Panc1 (cell line): ENCODE measurements at regions not wholly inside any gene's neighbourhood (a gene's known extent, or its start where the extent isn't known, plus 50 kb on each side); places are given as distances from the start of the nearest gene placed in this dataset.

ENCODE experiments used
- ATAC-seq: fragments of 200-7000 bp; cut with Tn5 transposase; 2 replicates; pipeline ENCODE4 v1.9.1; 2020; ENCODE audit warnings: mild to moderate bottlenecking, moderate library complexity
- BruUV-seq: library from RNA; stranded (reverse); fragments of 400-500 nt; replicated peaks from 2 replicates; lab custom pipeline; 2021; lab: Mats Ljungman, UMichigan
- CTCF ChIA-PET: fragments of 300-600 bp; sonication (Branson Sonifier 250); formaldehyde crosslinking; loops from one replicate; lab custom pipeline; 2022; ENCODE audit warnings: antibody characterized with exemption; lab: Charles Lee
- POLR2A ChIA-PET: fragments of 300-600 bp; sonication (Branson Sonifier 250); formaldehyde crosslinking; loops from one replicate; lab custom pipeline; 2022; ENCODE audit warnings: antibody characterized with exemption; lab: Charles Lee
- DNase-seq: peaks from one replicate; pipeline ENCODE4 v3.0.0-alpha.2; 2010; ENCODE audit warnings: low read depth, low spot score
- H3K27ac ChIP-seq: 2 replicates; pipeline ENCODE4 v1.5.1; 2011; ENCODE audit warnings: mild to moderate bottlenecking, low read length, inconsistent platforms
- H3K27me3 ChIP-seq: fragments of 200-500 bp; sonication (Bioruptor generic); 2 replicates; pipeline ENCODE4 v1.6.0; 2014; ENCODE audit warnings: low read length, inconsistent platforms; ENCODE audit not compliant: control insufficient read depth, insufficient read depth
- H3K36me3 ChIP-seq: fragments of 200-500 bp; sonication (Bioruptor generic); 2 replicates; pipeline ENCODE4 v1.5.1; 2014; ENCODE audit warnings: inconsistent platforms, mild to moderate bottlenecking, low read length, moderate library complexity; ENCODE audit not compliant: control insufficient read depth, insufficient read depth
- H3K4me1 ChIP-seq: 2 replicates; pipeline ENCODE4 v1.5.1; 2011; ENCODE audit warnings: inconsistent platforms, mild to moderate bottlenecking, low read length, moderate library complexity; ENCODE audit not compliant: control insufficient read depth, insufficient read depth
- H3K4me3 ChIP-seq, 2 experiments: 2 replicates each; pipeline ENCODE4 v1.5.1; 2011 to 2012; ENCODE audit warnings: low read depth in 2 of 2, low read length in 2 of 2, mild to moderate bottlenecking in 2 of 2, inconsistent platforms in 1 of 2, moderate library complexity in 1 of 2
- H3K9me3 ChIP-seq: fragments of 200-500 bp; sonication (Bioruptor generic); 2 replicates; pipeline ENCODE4 v1.5.1; 2014; ENCODE audit warnings: low read depth, mild to moderate bottlenecking, inconsistent platforms, low read length, moderate library complexity; ENCODE audit not compliant: control insufficient read depth, insufficient read depth
- POLR2AphosphoS5 ChIP-seq: IDR thresholded peaks from 2 replicates; pipeline ENCODE4 v1.6.1; 2012; ENCODE audit warnings: mild to moderate bottlenecking, low read depth, low read length, moderate library complexity
- REST ChIP-seq, 2 experiments: IDR thresholded peaks; 2 replicates each; pipeline ENCODE4 v1.6.1; 2011 to 2012; ENCODE audit warnings: low read depth in 2 of 2, control low read depth in 1 of 2, low read length in 1 of 2, mild to moderate bottlenecking in 1 of 2, moderate library complexity in 1 of 2; ENCODE audit not compliant: insufficient read depth in 1 of 2
- SIN3A ChIP-seq: IDR thresholded peaks from 2 replicates; pipeline ENCODE4 v1.6.1; 2012; ENCODE audit warnings: low read depth, mild to moderate bottlenecking, low read length, moderate library complexity, borderline replicate concordance; ENCODE audit not compliant: insufficient read depth
- TCF7L2 ChIP-seq: IDR thresholded peaks from 2 replicates; pipeline ENCODE4 v1.6.1; 2011; ENCODE audit warnings: mild to moderate bottlenecking, low read depth, low read length, inconsistent platforms
- in situ Hi-C: cut with HindIII; loops from 2 replicates; pipeline ENCODE4 v1.10.0; 2016; ENCODE audit warnings: low sequenced_read_pairs, low pct_unique_long_range_greater_than_20kb
- intact Hi-C: fragments of 100-400 bp; cut with micrococcal nuclease; formaldehyde crosslinking; loops from one replicate; pipeline ENCODE4 v1.10.0; 2022; ENCODE audit not compliant: unreplicated experiment
- TF ChIP-seq, protein P1 (sequence below): fragments of 450-650 bp; IDR thresholded peaks from 2 replicates; pipeline ENCODE4 v1.5.1; 2017; ENCODE audit warnings: mild to moderate bottlenecking

DNA sequence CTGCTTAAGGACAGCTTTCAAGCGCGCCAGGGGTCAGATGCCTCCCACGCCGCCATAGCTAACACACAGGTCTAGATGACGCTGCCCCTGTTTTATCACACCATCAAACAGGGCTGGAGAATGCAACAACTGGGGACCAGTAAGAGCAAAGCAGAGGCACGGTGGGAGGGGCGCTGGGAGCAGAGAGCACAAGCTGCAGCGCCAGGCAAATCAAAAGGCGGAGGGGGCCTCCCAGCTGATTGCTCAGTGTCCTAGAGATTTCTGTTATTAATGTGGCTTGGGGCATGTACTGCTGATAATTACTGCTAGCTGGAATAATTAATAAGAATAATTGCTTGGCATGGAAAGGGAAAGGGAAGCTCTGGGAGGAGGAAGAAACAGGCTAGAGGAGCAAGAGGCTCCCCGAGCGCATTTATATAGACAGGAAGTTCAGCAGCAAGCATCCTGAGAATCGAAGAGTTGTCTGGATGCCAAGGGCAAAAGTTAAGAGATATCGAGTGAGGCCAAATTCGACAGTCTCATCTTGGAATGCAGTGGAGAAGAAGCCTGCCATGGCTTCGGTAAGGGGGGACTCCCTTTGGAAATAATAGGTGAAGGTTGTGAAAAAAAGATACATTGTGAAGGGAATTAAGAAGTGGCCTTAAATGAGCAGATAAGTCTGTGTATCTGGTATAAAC, 104.5 kb upstream of the ZNF521 start:
- Histone ChIP-seq H3K4me3 (no peak overlapping the region), H3K4me1 (no peaks in the 10 kb centered on the region), H3K9me3 (no peaks in the 10 kb centered on the region), H3K27me3 (no peaks in the 10 kb centered on the region), H3K27ac (no peak overlapping the region), H3K36me3 (no peaks in the 10 kb centered on the region)
- ChIA-PET POLR2A (no interaction called here), CTCF (no interaction called here)
- no TSS peak for BruUV-seq
- intact Hi-C loops = no loop called here
- TF ChIP-seq REST (IDR thresholded peaks at IDR 0.05; ENCODE audit: insufficient read depth in 1 of 2, low read depth in 2 of 2, low read length in 1 of 2) = no peak
- no peak for ATAC-seq
- no peak for DNase-seq
- in situ Hi-C loops = no loop called here

DNA sequence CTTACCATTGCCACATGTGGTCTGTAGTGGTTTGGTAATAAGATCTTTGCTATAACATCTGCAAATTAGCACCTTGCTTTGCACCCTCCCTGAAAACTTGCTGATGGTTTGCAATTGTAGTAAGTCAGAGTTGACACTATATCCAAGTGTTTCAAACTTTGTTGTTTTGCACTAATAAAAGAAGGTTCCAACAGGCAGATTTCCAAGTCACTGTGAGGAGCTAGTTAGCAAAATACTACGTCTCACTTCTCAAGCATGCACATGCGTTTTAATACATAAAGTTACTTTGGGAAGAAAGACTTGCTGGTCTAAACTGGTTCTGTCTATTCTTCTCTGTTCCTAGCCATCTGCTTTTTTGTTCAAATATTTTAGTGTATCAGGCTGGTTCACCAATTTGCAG, 103.7 kb upstream of the ZNF521 start:
- ATAC-seq = no peak
- Histone ChIP-seq H3K4me3 (no peak overlapping the region), H3K9me3 (no peaks in the 10 kb centered on the region), H3K27ac (no peak overlapping the region), H3K4me1 (no peaks in the 10 kb centered on the region), H3K36me3 (no peaks in the 10 kb centered on the region), H3K27me3 (no peaks in the 10 kb centered on the region)
- ChIA-PET CTCF (no interaction called here), POLR2A (no interaction called here)
- no peak for DNase-seq
- no peak for TF ChIP-seq TCF7L2
- TF ChIP-seq, protein P1, sequence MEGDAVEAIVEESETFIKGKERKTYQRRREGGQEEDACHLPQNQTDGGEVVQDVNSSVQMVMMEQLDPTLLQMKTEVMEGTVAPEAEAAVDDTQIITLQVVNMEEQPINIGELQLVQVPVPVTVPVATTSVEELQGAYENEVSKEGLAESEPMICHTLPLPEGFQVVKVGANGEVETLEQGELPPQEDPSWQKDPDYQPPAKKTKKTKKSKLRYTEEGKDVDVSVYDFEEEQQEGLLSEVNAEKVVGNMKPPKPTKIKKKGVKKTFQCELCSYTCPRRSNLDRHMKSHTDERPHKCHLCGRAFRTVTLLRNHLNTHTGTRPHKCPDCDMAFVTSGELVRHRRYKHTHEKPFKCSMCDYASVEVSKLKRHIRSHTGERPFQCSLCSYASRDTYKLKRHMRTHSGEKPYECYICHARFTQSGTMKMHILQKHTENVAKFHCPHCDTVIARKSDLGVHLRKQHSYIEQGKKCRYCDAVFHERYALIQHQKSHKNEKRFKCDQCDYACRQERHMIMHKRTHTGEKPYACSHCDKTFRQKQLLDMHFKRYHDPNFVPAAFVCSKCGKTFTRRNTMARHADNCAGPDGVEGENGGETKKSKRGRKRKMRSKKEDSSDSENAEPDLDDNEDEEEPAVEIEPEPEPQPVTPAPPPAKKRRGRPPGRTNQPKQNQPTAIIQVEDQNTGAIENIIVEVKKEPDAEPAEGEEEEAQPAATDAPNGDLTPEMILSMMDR = no peak
- TF ChIP-seq REST (IDR thresholded peaks at IDR 0.05; ENCODE audit: insufficient read depth in 1 of 2, low read depth in 2 of 2, low read length in 1 of 2) = no peak
- TF ChIP-seq SIN3A = no peak
- no peak for TF ChIP-seq POLR2AphosphoS5
- in situ Hi-C loops = no loop called here
- intact Hi-C loops = no loop called here
- BruUV-seq = no TSS peak
